ENCODE measurements at regions not wholly inside any gene's neighbourhood (a gene's known extent, or its start where the extent isn't known, plus 50 kb on each side); places are given as distances from the start of the nearest gene placed in this dataset.

GRCh38 chr2:220040346-220040745 is 412.9 kb downstream of the SLC4A3 start:
- TF ChIP-seq CTCF (IDR thresholded peaks at IDR 0.05; ENCODE audit: low read depth, low read length, poor library complexity, severe bottlenecking) (no peak), EZH2phosphoT487 (IDR thresholded peaks at IDR 0.05; ENCODE audit: borderline replicate concordance, low read length) (no peak)
